COLO668 (cell line): ENCODE measurements at regions not wholly inside any gene's neighbourhood (a gene's known extent, or its start where the extent isn't known, plus 50 kb on each side); places are given as distances from the start of the nearest gene placed in this dataset.

Source experiments
- DNase-seq: peaks from one replicate; lab custom pipeline; 2025; ENCODE audit not compliant: unreplicated experiment; lab: John Stamatoyannopoulos, UW

DNA sequence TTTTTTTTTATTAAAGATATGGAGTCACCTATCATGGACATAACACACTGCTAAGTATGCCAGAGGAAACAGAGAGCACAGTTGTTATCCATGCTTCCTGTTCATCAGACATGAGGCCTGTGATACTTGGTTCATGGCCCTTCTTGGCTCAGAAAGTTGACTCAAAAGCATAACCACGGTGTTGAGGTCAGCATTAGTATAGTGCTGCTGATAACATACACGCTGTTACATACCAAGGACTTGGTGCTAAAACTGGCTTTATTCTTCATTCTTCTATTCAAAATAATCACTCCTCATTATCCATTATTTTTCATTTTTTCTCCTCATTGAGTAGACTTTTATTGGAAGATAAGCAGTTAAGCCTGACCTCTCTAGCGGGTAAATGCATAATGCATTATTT lies 464.1 kb downstream of the ADGRL2 start:
- DNase-seq: no peak

DNA sequence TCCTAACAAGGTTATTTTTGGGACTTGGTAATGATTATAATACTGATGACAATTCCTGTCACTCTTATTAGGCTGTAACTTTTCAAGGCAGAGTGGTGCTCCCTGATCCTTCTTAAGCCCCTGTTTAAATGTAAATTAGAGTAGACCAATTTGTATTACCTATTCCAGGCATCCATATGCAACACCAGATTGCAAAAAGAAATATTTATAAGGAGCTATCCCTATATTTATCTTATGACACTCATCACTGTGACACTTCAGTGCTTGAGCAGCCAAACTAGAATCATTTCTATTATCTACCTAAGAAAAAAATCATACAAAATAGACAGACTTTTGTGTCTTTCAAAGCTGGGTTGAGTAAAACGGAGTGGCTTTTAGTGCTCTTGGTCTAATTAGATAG lies 462.7 kb downstream of the ADGRL2 start:
- DNase-seq: no peak

DNA sequence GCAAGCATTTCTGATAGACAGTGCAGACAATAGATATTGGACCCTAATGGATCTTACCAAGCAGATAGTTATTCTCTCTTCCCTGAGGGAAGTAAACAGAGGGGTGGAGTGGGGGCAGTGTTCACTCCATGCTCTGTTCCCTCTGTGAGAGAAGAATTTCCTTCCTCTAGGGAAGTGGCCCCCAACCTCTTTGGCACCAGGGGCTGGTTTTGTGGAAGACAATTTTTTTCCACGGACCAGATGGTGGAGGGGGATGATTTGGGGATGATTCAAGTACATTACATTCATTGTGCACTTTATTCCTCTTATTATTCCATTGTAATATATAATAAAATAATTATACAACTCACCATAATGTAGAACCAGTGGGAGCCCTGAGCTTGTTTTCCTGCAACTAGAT lies 459.9 kb downstream of the ADGRL2 start:
- DNase-seq: no peak

DNA sequence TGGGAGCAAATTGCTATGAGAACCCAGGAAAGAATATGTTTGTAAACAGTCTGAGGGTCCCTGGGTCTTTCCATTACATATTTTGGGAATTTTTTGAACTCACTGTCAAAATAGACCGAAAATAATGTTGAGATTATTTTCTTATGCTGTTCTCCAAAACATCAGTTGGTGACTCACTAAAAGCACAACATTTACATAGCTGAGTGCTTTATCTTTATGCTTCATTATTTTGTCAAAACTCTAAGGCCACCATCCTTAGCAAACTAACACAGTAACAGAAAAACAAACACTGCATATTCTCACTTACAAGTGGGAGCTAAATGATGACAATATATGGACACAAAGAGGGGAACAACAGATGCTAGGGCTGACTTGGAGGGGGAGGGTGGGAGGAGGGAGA lies 459.3 kb downstream of the ADGRL2 start:
- peak; percentile 47 for DNase-seq

DNA sequence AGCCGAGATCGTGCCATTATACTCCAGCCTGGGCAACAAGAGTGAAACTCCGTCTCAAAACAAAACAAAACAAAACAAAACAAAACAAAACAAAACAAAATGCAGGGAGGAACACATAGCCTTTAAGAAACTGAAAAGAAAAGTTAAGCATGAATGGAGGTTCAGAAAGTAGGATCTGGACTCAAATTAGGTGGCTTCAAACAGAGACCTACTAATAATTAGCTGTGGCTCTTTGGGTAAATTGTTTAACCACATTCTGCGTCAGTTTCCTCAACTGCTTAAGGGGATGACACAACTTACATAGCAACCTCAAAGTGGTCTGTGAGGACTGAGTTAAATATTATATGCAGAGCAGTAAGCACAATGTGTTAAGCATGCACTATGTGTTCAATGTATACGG lies 458.2 kb downstream of the ADGRL2 start:
- DNase-seq: no peak

DNA sequence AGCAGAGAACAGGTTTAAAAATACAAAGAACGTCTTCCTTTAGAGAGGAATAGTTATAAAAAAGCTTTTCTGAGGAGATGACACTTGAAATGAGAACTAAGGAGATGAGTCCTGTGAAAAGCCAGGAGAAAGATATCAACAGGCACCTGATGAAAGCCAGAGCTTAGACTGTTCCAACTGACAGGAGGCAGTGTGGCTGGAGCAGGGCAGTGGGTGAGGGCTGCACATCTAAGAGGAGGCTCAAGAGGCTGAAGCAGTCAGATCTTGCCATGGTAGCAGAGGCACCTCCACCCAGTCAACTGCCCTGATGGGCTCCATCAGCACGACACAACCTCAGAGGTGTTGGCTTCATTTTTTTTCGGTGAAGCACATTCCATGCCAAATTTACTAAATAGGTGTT lies 445.3 kb downstream of the ADGRL2 start:
- DNase-seq: no peak

DNA sequence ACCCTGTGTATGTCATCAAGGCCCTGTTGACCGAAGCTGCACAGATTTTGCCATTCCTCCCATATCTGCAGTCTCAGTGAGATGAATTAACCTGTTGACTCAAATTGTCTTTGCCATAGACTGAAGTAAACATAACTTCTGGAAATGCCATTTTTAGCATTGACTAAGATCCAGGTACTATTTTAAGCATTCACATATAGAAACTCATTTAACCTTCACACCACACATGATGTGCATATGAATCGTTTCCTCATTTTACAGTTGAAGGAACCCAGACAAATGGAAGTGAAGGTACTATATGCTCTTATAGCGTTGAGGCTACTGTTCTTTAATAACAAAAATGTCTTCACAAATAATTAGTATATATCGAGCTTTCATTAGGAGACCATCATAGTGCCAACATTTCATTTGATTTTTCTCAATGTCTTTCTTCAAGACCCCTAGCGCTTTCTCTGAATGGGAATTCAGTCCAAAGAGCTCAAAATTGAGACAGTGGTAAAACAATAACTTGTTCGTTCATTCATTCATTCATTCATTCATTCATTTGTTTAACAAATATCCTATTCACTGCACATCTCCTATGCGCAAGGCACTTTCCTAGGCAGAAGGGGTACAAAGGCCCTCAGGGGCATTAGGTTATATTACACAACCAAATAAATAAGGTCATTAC lies 444.7 kb downstream of the ADGRL2 start:
- DNase-seq: no peak

DNA sequence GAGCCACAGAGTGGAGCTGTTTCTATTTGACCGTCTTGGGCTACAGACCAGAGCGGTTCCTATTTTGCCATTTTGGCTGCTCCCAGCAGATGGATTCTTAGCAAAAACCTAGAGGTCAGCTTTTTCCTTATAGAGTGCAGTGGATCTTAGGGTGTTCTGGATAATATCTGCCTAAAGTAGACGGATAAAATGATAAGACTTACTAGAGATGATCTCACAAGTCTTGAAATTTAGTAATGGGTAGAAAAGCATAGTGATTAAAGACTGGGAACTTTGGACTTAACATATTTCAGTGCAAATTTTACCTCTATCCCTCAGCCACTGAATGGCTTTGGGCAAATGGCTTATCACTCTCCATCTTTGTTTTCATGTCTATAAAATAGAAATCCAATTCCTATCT lies 439.8 kb downstream of the ADGRL2 start:
- no peak for DNase-seq

DNA sequence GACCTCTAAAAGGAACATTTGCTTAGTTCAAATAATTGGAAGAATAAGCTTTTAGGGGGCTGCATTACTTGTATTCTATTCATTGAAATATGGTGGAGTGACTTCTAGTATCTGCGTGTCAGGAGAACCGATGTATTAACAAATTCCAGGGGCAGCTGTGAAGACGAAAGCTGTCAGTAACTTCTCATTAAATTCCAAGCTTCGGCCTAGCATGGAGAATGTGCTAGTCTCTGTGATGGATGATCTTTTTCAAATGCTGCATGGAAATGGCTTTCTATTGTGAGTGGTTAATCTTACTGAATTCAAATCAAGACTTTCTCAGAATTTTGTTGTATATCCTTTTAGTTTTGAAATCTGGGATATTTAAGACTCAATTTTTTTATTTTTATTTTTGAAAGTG lies 429.9 kb downstream of the ADGRL2 start:
- no peak for DNase-seq

DNA sequence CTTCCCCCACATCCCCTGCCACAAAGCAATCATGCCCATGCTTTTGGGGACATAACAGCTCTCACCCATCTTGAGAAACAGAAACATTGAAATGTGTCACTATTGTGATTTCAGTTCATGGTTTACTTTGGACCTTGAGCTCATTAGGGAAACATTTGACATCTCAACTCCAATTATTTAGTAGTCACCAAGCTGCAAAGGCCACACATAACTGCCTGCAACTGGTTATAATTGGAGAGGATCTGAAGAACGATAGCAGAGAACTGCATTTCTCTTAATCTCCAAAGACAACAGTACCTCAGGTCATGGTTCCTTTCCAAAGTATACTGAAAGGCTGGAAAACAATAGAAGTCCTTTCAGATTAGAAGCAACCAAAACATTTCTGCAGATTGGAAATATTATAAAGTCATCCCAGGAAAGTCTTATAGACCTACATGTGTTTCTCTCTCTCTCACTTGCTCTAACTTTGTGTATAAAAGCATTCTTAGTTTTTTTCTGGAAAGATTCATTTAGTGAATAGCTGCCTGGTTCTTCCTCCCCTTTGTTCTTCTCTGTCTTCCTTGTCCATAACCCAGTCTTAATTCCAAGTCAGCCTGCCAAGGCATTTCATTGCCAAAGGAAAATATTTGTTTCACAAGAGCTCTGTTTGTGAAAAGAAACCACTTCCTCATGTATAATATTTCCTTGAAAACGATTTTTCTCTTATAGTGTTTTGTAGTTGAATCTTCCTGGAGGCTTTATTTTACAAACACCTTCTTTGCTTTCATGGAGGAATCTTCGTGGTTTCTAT lies 426.8 kb downstream of the ADGRL2 start:
- no peak for DNase-seq

DNA sequence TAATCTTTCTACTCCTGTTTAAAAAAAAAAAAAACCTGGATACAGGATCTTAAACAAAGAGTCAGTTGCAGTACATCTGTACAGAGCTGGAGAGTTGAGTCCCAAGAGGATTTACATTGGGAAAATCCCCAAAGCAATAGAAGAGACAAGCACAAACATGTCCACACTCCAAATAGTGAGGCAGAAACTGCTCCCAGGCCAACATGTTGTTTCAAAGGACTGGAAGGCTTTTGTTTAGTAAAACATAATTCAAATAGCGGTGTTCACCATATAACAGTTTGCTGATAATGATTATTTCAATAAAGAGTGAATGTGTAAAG lies 425.4 kb downstream of the ADGRL2 start:
- peak; percentile 40 for DNase-seq

DNA sequence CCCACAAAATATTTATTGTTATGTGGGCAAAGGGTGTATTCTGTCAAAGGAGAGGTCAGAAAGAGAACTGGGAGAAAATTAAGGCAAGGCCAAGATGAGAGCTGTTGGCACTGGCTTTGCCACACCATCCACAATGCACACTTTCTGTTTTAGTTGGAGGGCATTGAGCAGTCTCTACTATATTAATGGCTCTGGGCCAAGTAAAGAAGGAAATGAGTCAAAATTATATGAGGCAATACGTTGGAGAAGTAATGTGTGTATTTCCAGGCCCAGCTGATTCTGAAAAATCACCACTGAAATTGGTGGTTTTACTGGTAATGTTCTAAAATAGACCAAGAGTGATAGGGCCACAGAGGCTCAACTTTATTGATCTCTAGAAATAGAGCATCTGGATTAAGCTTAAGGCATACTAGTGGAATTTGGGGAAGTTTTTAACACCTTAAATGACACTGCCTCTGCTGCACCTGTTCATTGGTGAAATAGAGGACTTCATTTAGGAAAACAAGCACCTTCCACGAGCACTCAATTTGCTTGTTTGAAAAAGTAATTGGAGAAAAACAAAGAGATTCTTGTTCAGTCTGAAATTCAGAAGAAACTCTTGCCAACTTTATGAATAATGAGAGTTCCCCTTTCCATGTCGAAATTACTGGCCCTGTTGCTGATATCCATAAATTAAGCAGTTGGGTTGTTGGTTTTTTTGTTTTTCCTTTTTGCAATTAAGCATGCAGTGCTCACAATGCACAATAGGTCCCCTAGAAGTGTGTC lies 424.9 kb downstream of the ADGRL2 start:
- DNase-seq: no peak

DNA sequence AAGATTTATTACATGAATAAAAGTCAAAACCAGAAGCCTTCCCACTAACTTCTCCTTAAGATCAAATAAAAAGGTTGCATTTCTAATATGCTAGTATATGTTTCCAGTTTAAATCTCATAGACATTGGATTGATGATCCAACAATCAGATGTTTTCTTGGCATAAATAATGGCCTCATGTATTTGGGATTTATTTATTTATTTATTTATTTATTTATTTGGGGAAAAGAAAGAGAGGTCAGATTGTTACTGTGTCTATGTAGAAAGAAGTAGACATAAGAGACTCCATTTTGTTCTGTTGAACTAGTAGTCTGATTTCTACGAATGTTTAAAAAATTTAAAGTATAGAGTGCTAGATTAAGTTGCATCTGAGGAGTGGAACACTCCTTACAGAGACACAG lies 422.4 kb downstream of the ADGRL2 start:
- DNase-seq: no peak

DNA sequence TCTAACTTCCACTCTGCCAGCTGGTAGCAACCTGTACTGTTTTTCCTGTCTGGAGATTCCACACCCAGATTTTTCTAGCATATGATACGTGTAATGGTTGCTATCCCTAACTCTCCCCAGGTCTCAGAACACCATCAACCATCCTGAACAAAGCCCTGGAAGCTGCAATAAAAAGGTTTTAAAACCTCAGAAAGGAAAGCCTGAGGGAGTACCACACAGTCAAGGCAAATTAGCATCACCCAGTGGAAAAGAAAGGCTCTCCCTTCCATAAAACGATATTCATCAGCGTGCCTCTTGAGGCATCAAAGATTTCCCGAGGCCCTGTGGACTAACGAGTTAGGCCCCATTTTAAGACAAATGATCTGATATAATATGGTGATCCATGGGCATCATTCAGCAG lies 421.0 kb downstream of the ADGRL2 start:
- no peak for DNase-seq

DNA sequence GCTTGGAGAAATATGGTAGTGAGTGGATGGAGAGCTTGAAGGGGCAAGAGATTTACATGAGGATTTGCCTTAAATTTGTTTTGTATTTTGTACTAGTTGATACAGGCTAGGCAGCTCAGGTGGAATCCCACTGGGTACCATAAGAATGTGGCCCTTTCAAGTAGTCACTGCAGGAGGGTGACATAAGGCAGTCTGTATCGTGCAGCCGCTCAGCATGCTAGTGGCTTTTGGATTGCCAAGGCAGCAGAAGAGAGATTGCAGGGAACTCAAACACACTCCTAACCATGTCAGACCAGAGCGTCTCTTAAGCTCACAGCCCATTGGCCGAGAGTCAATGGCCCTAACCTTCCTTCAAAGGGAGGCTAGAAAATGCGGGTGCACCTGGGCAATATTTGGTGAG lies 420.0 kb downstream of the ADGRL2 start:
- DNase-seq: no peak

DNA sequence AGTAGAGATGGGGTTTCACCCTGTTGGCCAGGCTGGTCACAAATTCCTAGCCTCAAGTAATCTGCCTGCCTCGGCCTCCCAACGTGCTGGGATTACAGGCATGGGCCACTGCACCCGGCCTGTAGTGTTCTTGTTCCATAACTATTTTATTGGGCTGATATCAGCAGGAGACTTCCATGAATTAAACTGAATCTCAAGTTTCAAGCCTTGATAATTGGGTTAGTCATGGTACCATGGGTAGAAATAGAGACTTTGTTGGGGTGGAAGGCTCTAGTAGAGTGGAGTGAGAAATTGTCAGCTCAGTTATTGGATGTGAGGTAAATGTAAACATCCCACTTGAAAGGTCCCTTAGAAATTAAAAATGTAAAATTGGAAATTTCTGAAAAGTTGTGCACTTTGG lies 419.1 kb downstream of the ADGRL2 start:
- DNase-seq: no peak

DNA sequence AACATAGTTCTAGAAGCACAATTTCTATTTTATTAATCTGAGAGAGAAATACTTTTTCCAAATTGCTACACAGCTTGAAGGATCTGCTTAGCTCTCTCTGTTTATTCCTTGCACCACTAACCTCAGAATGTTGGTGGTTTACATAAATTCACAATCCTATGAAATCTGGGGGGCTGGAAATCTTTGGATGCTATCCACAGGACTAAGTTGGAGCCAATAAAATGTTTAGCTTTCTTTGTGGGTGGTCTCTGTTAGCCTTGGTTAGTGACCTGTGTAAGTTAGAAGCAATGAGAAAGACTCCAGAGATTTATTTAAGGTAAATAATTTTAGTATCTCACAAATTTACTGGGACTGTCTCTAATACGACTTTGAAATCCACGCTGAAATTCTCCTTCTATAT lies 418.1 kb downstream of the ADGRL2 start:
- no peak for DNase-seq

DNA sequence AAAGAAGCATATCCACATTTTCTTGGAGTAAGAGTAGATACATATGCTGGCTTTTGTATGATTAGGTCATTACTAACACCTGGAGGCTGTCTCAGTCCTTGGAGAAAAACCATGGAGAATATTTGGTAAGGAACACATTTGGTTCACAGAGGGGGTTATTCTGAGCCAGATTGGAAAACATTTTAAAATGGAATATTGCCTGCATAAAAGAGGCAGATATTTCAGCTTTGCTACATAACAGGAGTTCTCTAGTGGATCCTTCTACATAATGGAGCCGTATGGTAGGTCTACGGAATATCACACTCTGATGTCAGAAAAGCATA lies 415.1 kb downstream of the ADGRL2 start:
- no peak for DNase-seq

DNA sequence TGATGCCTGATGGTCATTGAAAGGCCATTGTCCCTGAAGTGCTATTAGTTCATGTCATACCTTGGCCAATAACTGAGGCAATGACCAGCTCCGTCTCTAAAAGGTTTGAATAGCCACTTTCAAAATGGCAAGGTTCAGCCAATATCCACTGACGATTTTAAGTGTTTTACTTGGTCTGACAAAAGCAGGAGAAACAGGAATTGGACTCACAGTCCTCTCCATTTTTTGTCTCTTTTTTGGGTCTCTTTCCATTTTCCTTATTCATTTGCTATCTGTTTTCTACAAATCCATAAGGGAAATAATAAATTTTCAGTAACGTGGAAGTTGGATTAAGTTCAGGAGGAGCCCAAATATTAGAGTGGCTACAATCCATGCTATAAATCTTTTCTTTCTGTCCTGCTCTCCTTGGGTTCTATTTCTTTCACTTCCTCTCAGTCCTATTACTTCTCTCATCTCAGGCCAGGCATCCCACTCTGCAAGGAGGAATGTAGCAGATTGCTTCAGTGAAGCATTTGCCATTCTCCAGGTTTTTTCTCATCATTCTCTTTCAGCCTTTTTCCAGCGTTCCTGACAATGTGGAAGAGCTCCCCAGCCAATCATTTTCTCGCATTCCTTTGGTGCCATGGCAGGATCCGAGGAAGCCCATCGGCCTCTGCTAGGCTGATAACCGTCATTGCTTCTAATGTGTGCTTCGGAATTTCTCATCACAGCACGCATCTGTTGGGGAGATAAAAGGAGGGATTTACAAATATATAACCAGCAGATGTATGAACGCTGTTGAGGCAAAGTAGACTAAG lies 414.5 kb downstream of the ADGRL2 start:
- no peak for DNase-seq

DNA sequence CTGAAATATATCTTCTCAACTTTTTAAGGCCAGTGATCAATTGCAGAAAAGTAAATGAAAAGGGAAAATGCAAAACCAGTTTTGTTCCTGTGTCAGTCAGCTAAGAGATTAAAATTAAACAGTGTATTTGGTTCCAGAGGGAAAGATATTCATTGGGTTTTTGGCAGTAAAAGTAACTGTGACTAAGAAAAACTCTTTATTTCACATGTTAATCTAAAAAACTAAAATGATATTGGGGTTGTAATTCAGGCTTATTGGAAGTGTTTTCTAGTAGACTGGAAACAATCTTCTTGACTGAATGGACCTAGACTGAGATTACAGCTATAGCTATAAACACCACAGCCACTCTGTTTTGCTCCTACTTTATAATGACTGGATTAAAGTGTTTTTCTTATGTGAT lies 413.9 kb downstream of the ADGRL2 start:
- no peak for DNase-seq

DNA sequence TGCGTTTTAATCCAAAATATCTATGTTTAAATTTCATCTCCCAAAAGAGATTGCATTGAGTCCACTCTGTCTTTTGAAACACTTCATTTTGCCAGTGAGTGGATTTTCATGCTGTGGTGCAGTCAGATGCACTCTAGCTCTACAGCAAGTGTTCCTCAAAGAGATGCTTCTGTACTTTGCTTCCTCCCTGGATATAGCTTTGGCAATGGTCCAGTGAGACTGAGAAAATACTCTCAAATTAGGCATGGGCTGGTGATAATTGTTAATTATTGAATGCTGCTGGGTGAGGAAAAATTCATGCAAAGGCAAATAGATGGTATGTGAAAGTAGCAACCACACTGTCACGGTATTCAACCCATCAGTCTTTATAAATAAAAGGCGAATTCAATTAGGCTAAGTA lies 396.9 kb downstream of the ADGRL2 start:
- no peak for DNase-seq

DNA sequence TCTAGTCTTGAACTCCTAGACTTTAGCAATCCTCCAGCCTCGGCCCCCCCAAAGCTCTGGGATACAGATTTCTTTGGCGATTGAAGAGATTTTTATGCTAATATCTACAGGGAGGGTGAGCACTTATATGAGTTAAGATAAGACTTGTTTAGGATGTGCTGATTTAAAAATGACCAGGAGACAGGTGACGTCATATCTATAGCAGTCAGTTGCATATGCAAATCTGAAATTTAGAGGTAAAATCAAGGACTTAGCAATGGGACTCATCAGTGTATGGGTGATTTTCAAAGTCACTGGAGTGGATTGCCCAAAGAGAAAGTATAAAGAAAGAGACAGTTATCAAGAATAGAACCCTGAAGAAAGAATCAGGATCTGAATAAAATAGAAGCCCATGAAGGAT lies 394.5 kb downstream of the ADGRL2 start:
- no peak for DNase-seq
